ENCODE measurements at regions not wholly inside any gene's neighbourhood (a gene's known extent, or its start where the extent isn't known, plus 50 kb on each side); places are given as distances from the start of the nearest gene placed in this dataset.
"Not testable (repeated sequence)": the region's sequence is repeated elsewhere in the genome, so short reads cannot be mapped to it uniquely, and the experiment has no call there.

GRCh38 chr18:29838556-29838955 lies 1204.0 kb downstream of the DSC3 start:
- no peak for DNase-seq

GRCh38 chr18:29823671-29824070 lies 1218.9 kb downstream of the DSC3 start:
- no peak for DNase-seq

- no peak for DNase-seq
Measured at GRCh38 chr18:29821544-29821943, 1221.0 kb downstream of the DSC3 start.

GRCh38 chr18:29811519-29811918 lies 1231.0 kb downstream of the DSC3 start:
- DNase-seq, result no peak

- no peak for DNase-seq
Measured at GRCh38 chr18:29780816-29781215, 1261.7 kb downstream of the DSC3 start.

GRCh38 chr18:29779096-29779495 lies 1263.4 kb downstream of the DSC3 start:
- peak; percentile 15 for DNase-seq

GRCh38 chr18:29753379-29753778 lies 1289.2 kb downstream of the DSC3 start:
- no peak for DNase-seq

GRCh38 chr18:29749704-29750103 lies 1292.8 kb downstream of the DSC3 start:
- no peak for DNase-seq

GRCh38 chr18:29741461-29741860 lies 1301.1 kb downstream of the DSC3 start:
- no peak for DNase-seq

GRCh38 chr18:29737620-29738019 lies 1304.9 kb downstream of the DSC3 start:
- DNase-seq, result no peak

GRCh38 chr18:29737190-29737589 lies 1305.4 kb downstream of the DSC3 start:
- no peak for DNase-seq

- DNase-seq, result no peak
Measured at GRCh38 chr18:29730073-29730472, 1312.5 kb downstream of the DSC3 start.

GRCh38 chr18:29726646-29727045 lies 1315.9 kb downstream of the DSC3 start:
- peak; percentile 64 for DNase-seq

GRCh38 chr18:29723486-29723885 lies 1319.1 kb downstream of the DSC3 start:
- DNase-seq, result not testable (repeated sequence)

- DNase-seq, result peak; percentile 82
Measured at GRCh38 chr18:29715960-29716359, 1326.6 kb downstream of the DSC3 start.

- no peak for DNase-seq
Measured at GRCh38 chr18:29712785-29713184, 1329.8 kb downstream of the DSC3 start.

GRCh38 chr18:29711932-29712331 lies 1330.6 kb downstream of the DSC3 start:
- no peak for DNase-seq

GRCh38 chr18:29693334-29693733 lies 1349.2 kb downstream of the DSC3 start:
- no peak for DNase-seq

- DNase-seq, result no peak
Measured at GRCh38 chr18:29681578-29681977, 1361.0 kb downstream of the DSC3 start.

GRCh38 chr18:29664278-29665036 lies 1378.1 kb downstream of the DSC3 start:
- no peak for DNase-seq

- DNase-seq, result no peak
Measured at GRCh38 chr18:29661924-29662323, 1380.6 kb downstream of the DSC3 start.

GRCh38 chr18:29660777-29661176 lies 1381.8 kb downstream of the DSC3 start:
- DNase-seq, result no peak

- no peak for DNase-seq
Measured at GRCh38 chr18:29653671-29654215, 1388.8 kb downstream of the DSC3 start.

- DNase-seq, result peak; percentile 15
Measured at GRCh38 chr18:29652797-29653196, 1389.7 kb downstream of the DSC3 start.

GRCh38 chr18:29651122-29651680 lies 1391.3 kb downstream of the DSC3 start:
- DNase-seq, result no peak
